ENCODE measurements at regions not wholly inside any gene's neighbourhood (a gene's known extent, or its start where the extent isn't known, plus 50 kb on each side); places are given as distances from the start of the nearest gene placed in this dataset.
"Not testable (repeated sequence)": the region's sequence is repeated elsewhere in the genome, so short reads cannot be mapped to it uniquely, and the experiment has no call there.

DNA sequence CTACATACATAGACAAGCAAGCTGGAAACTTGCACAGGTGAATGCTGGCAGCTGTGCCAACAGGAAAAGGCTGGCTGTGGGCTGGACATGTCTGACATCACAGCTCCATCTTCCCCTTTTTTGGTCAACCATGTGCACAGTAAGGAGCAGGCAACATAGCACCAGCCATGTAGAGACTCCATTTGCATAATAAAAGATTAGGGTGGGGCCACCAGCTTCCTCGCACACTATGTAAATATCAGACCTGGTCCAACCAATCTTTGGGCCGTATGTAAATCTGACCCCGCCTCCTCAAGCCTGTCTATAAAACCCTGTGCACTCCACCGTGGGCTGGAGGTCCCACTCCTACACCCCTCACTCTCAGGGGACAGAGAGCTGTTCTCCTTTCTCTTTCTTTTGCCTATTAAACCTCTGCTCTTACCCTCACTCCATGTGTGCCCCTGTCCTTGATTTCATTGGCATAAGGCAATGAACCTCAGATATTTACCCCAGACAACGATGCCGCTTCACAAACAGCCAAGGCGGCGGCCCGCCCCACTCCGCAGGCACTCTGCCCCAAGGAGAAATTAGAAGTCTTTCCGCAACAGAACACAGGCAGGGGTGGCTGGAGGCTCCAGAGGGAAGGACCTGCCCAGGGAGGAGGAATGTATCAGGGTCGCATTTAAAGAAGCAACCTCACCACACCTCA, 862.2 kb downstream of the TRIML1 start:
- Mint-ChIP-seq H3K9me3 (peaks cover 16% of the 10 kb centered on the region), H3K27ac (no peak overlapping the region), H3K27me3 (no peaks in the 10 kb centered on the region), H3K36me3 (peaks cover 12% of the 10 kb centered on the region), H3K4me3 (no peak overlapping the region), H3K4me1 (ENCODE audit: low read depth in 2 of 2) (no peaks in the 10 kb centered on the region)
- DNase-seq (ENCODE audit: low spot score) (no peak), ATAC-seq (no peak)

GRCh38 chr4:189001971-189002450, 862.8 kb downstream of the TRIML1 start:
- Mint-ChIP-seq H3K27ac (no peak overlapping the region), H3K4me3 (no peak overlapping the region), H3K36me3 (peaks cover 12% of the 10 kb centered on the region)

DNA sequence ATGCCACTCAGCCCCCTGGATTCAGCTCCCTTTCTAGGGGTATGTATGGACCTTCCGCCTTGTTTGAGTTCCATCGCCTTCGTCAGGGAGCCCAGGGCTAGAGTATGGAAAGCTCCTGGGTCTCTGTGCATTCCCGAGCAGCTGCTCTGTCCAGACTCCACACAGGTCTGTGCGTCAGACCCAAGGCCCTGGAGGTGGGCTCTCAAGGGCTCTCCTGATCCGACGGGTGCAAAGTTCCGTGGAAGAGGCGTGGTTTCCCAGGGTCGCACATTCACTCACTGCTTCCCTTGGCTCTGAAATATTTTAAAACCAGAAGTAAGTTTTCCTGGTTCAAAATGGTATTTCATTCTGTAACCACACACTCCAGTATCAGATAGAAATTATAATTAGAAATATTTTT, 863.2 kb downstream of the TRIML1 start:
- DNase-seq (ENCODE audit: low spot score), result no peak
- Mint-ChIP-seq H3K27ac (no peak overlapping the region), H3K36me3 (peaks cover 12% of the 10 kb centered on the region), H3K9me3 (peaks cover 15% of the 10 kb centered on the region), H3K4me3 (no peak overlapping the region), H3K27me3 (no peaks in the 10 kb centered on the region), H3K4me1 (ENCODE audit: low read depth in 2 of 2) (no peaks in the 10 kb centered on the region)
- no peak for ATAC-seq

More at GRCh38 chr4:189001971-189002450, 862.8 kb downstream of the TRIML1 start:
- no peaks in the 10 kb centered on the region for H3K4me1 Mint-ChIP-seq (ENCODE audit: low read depth in 2 of 2)
- DNase-seq (ENCODE audit: low spot score), result no peak
- H3K27me3 Mint-ChIP-seq, result no peaks in the 10 kb centered on the region
- ATAC-seq, result no peak
- H3K9me3 Mint-ChIP-seq, result peaks cover 14% of the 10 kb centered on the region

DNA sequence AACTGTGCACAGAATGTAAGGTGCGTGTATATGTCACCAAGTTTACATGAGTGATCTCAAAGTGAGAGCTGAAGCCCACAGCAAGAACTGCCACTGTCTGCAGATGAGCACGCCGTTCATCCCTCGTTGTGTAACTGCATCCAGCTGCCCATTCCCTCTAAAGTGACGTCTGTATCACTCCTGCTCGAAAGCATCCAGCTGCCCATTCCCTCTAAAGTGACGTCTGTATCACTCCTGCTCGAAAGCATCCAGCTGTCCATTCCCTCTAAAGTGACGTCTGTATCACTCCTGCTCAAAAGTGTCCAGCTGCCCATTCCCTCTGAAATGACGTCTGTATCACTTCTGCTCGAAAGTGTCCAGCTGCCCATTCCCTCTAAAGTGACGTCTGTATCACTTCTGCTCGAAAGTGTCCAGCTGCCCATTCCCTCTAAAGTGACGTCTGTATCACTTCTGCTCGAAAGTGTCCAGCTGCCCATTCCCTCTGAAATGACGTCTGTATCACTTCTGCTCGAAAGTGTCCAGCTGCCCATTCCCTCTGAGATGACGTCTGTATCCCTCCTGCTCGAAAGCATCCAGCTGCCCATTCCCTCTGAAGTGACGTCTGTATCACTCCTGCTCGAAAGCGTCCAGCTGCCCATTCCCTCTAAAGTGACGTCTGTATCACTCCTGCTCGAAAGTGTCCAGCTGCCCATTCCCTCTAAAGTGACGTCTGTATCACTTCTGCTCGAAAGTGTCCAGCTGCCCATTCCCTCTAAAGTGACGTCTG, 871.4 kb downstream of the TRIML1 start:
- H3K9me3 Mint-ChIP-seq, result peaks cover 25% of the 10 kb centered on the region
- H3K4me3 Mint-ChIP-seq, ATAC-seq: not testable (repeated sequence)

DNA sequence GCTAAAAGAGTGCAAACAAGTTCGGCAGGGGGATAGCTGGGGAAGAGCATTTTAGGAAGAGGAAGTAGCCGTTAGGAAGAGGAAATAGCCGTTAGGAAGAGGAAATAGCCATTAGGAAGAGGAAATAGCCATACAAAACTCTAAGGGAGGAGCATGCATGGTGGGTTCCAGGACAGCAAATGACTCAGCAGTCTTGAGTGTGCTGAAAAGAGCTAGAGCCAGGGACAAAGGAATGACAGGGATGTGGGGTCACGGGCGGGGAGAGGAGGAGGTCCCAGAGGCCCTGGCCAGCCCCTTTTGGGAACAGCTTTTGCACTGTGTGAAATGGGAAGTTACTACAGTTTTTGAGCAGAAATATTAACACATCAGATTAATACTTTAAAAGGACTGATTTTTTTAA, 882.6 kb downstream of the TRIML1 start:
- no peak overlapping the region for H3K27ac Mint-ChIP-seq

More for the DNA sequence above, 871.4 kb downstream of the TRIML1 start:
- not testable (repeated sequence) for H3K4me1 Mint-ChIP-seq (ENCODE audit: low read depth in 2 of 2); H3K27ac Mint-ChIP-seq; H3K36me3 Mint-ChIP-seq; DNase-seq (ENCODE audit: low spot score); H3K27me3 Mint-ChIP-seq

GRCh38 chr4:189022440-189023035, 883.3 kb downstream of the TRIML1 start:
- Mint-ChIP-seq H3K27ac (no peak overlapping the region), H3K36me3 (peaks cover 6% of the 10 kb centered on the region)

More for the DNA sequence above, 882.6 kb downstream of the TRIML1 start:
- no peaks in the 10 kb centered on the region for H3K27me3 Mint-ChIP-seq
- no peak for ATAC-seq
- no peak overlapping the region for H3K4me3 Mint-ChIP-seq
- DNase-seq (ENCODE audit: low spot score), result no peak
- H3K36me3 Mint-ChIP-seq, result peaks cover 6% of the 10 kb centered on the region
- no peaks in the 10 kb centered on the region for H3K4me1 Mint-ChIP-seq (ENCODE audit: low read depth in 2 of 2)
- peaks cover 18% of the 10 kb centered on the region for H3K9me3 Mint-ChIP-seq

GRCh38 chr4:189029976-189030504, 890.8 kb downstream of the TRIML1 start:
- no peaks in the 10 kb centered on the region for H3K36me3 Mint-ChIP-seq
- no peaks in the 10 kb centered on the region for H3K4me1 Mint-ChIP-seq (ENCODE audit: low read depth in 2 of 2)
- no peaks in the 10 kb centered on the region for H3K27me3 Mint-ChIP-seq
- DNase-seq (ENCODE audit: low spot score) (no peak), ATAC-seq (no peak)
- peaks cover 16% of the 10 kb centered on the region for H3K9me3 Mint-ChIP-seq
- H3K27ac Mint-ChIP-seq, result no peak overlapping the region
- no peak overlapping the region for H3K4me3 Mint-ChIP-seq

More at GRCh38 chr4:189022440-189023035, 883.3 kb downstream of the TRIML1 start:
- Mint-ChIP-seq H3K9me3 (peaks cover 18% of the 10 kb centered on the region), H3K27me3 (no peaks in the 10 kb centered on the region), H3K4me3 (no peak overlapping the region), H3K4me1 (ENCODE audit: low read depth in 2 of 2) (no peaks in the 10 kb centered on the region)
- ATAC-seq, result no peak
- DNase-seq (ENCODE audit: low spot score), result no peak

- Mint-ChIP-seq H3K36me3 (no peaks in the 10 kb centered on the region), H3K4me1 (ENCODE audit: low read depth in 2 of 2) (no peaks in the 10 kb centered on the region)
These were observed 893.5 kb downstream of the TRIML1 start for GRCh38 chr4:189032606-189033338.

DNA sequence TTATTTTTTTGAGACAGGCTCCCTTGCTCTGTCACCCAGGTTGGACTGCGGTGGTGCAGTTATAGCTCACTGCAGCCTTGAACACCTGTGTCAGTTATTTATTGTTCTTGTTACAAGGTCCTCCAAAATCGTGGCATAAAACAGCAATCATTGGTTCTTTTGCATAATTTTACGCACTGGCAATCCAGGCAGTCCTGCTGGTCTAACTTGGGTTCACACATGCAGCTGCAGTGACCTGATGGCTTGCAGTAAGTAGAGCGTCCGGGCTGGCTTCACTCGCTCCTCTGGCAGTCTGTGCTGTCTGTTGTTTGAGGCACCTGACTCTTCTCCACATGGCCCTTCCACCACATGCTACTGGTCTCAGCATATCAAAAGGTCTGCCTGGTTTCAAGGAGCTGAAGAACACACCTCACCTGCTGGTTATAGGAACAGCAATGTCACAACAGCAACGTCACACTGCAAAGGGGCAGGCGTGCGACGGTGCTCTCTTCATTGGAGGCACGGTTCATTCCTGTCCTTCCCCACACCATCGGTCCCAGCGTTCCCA, 894.6 kb downstream of the TRIML1 start:
- DNase-seq (ENCODE audit: low spot score) (no peak), ATAC-seq (no peak)
- H3K36me3 Mint-ChIP-seq, result no peaks in the 10 kb centered on the region
- H3K27me3 Mint-ChIP-seq, result no peaks in the 10 kb centered on the region
- H3K4me3 Mint-ChIP-seq, result no peak overlapping the region
- H3K9me3 Mint-ChIP-seq, result peaks cover 19% of the 10 kb centered on the region
- no peaks in the 10 kb centered on the region for H3K4me1 Mint-ChIP-seq (ENCODE audit: low read depth in 2 of 2)
- H3K27ac Mint-ChIP-seq, result no peak overlapping the region

More at GRCh38 chr4:189032606-189033338, 893.5 kb downstream of the TRIML1 start:
- Mint-ChIP-seq H3K27ac (no peak overlapping the region), H3K4me3 (no peak overlapping the region), H3K27me3 (no peaks in the 10 kb centered on the region), H3K9me3 (peaks cover 20% of the 10 kb centered on the region)
- DNase-seq (ENCODE audit: low spot score), result no peak
- no peak for ATAC-seq

GRCh38 chr4:189035091-189035490, 895.9 kb downstream of the TRIML1 start:
- H3K4me1 Mint-ChIP-seq (ENCODE audit: low read depth in 2 of 2), result no peaks in the 10 kb centered on the region
- no peaks in the 10 kb centered on the region for H3K36me3 Mint-ChIP-seq
- no peaks in the 10 kb centered on the region for H3K27me3 Mint-ChIP-seq
- no peak overlapping the region for H3K27ac Mint-ChIP-seq
- ATAC-seq (peak in 1 of 2 donors; percentile 56), DNase-seq (ENCODE audit: low spot score) (no peak)
- H3K9me3 Mint-ChIP-seq, result peaks cover 21% of the 10 kb centered on the region
- no peak overlapping the region for H3K4me3 Mint-ChIP-seq

GRCh38 chr4:189035654-189036053, 896.4 kb downstream of the TRIML1 start:
- no peak for ATAC-seq
- no peak for DNase-seq (ENCODE audit: low spot score)
- no peaks in the 10 kb centered on the region for H3K36me3 Mint-ChIP-seq

GRCh38 chr4:189036906-189037305, 897.7 kb downstream of the TRIML1 start:
- Mint-ChIP-seq H3K36me3 (no peaks in the 10 kb centered on the region), H3K9me3 (peaks cover 18% of the 10 kb centered on the region), H3K27me3 (no peaks in the 10 kb centered on the region), H3K4me3 (no peak overlapping the region), H3K4me1 (ENCODE audit: low read depth in 2 of 2) (no peaks in the 10 kb centered on the region), H3K27ac (no peak overlapping the region)
- DNase-seq (ENCODE audit: low spot score), result no peak
- no peak for ATAC-seq

More at GRCh38 chr4:189035654-189036053, 896.4 kb downstream of the TRIML1 start:
- H3K4me3 Mint-ChIP-seq, result no peak overlapping the region
- no peaks in the 10 kb centered on the region for H3K27me3 Mint-ChIP-seq
- H3K9me3 Mint-ChIP-seq, result peaks cover 20% of the 10 kb centered on the region
- no peak overlapping the region for H3K27ac Mint-ChIP-seq
- H3K4me1 Mint-ChIP-seq (ENCODE audit: low read depth in 2 of 2), result no peaks in the 10 kb centered on the region

DNA sequence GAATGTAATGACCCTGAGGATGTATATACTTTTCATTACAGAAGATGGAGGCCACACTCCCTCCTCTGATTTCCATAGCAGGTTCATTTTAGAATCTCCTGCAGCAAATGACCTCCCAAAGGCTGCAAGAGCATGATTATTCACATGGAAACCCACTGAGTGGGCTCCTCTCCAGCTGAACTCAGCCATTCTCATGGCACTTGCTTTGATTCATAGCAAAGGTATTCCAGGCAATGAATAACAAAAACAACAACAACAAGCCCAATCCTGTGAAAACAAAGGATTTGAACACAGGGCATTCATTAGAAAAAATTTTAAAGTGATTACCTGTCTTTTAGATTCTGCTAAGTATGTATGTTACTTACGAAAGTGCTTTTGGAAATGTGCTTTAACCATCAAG, 894.0 kb upstream of the FRG1 start:
- Mint-ChIP-seq H3K27ac (no peak overlapping the region), H3K9me3 (peaks cover 4% of the 10 kb centered on the region), H3K27me3 (no peaks in the 10 kb centered on the region), H3K4me3 (no peak overlapping the region), H3K4me1 (ENCODE audit: low read depth in 2 of 2) (no peaks in the 10 kb centered on the region), H3K36me3 (no peaks in the 10 kb centered on the region)
- ATAC-seq (no peak), DNase-seq (ENCODE audit: low spot score) (no peak)

Data from natural killer cell treated with Interleukin-12 subunit alpha and Interleukin-12 subunit beta and Interleukin-15 and Interleukin-18, amount 100 ng/mL, for 72 hours (primary cell).